ENCODE measurements at regions not wholly inside any gene's neighbourhood (a gene's known extent, or its start where the extent isn't known, plus 50 kb on each side); places are given as distances from the start of the nearest gene placed in this dataset.

GRCh38 chr7:96526496-96526895, 183.2 kb downstream of the SEM1 start:
- Mint-ChIP-seq H3K27me3 (ENCODE audit: low read depth, unreplicated experiment) (no peaks in the 10 kb centered on the region), H3K4me3 (ENCODE audit: unreplicated experiment) (no peak overlapping the region), H3K27ac (ENCODE audit: unreplicated experiment) (no peak overlapping the region), H3K4me1 (ENCODE audit: low read depth, unreplicated experiment) (no peaks in the 10 kb centered on the region), H3K36me3 (ENCODE audit: low read depth, unreplicated experiment) (no peaks in the 10 kb centered on the region), H3K9me3 (ENCODE audit: unreplicated experiment) (no peaks in the 10 kb centered on the region)
- H3K9ac ChIP-seq (ENCODE audit: low read length), result no peak overlapping the region
- no peaks in the 10 kb centered on the region for H3K27me3 ChIP-seq (ENCODE audit: insufficient read depth, low read length)
- TF ChIP-seq EZH2 (IDR thresholded peaks at IDR 0.05; ENCODE audit: insufficient read depth, low read length) (no peak), CTCF (IDR thresholded peaks at IDR 0.05; ENCODE audit: insufficient read depth, low read depth, low read length) (no peak)
- no peak for FAIRE-seq
- no peaks in the 10 kb centered on the region for H3K9me3 ChIP-seq (ENCODE audit: insufficient read depth, low read depth, low read length)
- H2AFZ ChIP-seq (ENCODE audit: low read depth, low read length), result no peak overlapping the region
- H3K27ac ChIP-seq (ENCODE audit: low read depth, low read length), result no peak overlapping the region
- no peaks in the 10 kb centered on the region for H4K20me1 ChIP-seq (ENCODE audit: insufficient read depth, low read length)
- no peak overlapping the region for H3K4me2 ChIP-seq (ENCODE audit: low read length)
- no peak overlapping the region for H3K4me3 ChIP-seq (ENCODE audit: insufficient read depth, low read depth, low read length)
- no peak for DNase-seq (ENCODE audit: low read depth)
- no peaks in the 10 kb centered on the region for H3K4me1 ChIP-seq (ENCODE audit: insufficient read depth, low read length)
- no peaks in the 10 kb centered on the region for H3K79me2 ChIP-seq (ENCODE audit: insufficient read depth, low read length)
- H3K36me3 ChIP-seq (ENCODE audit: insufficient read depth, low read length), result no peaks in the 10 kb centered on the region

- Histone ChIP-seq H3K9ac (ENCODE audit: low read length) (no peak overlapping the region), H2AFZ (ENCODE audit: low read depth, low read length) (no peak overlapping the region), H3K27ac (ENCODE audit: low read depth, low read length) (no peak overlapping the region), H3K9me3 (ENCODE audit: insufficient read depth, low read depth, low read length) (no peaks in the 10 kb centered on the region), H3K4me1 (ENCODE audit: insufficient read depth, low read length) (no peaks in the 10 kb centered on the region), H3K36me3 (ENCODE audit: insufficient read depth, low read length) (no peaks in the 10 kb centered on the region), H3K79me2 (ENCODE audit: insufficient read depth, low read length) (no peaks in the 10 kb centered on the region), H3K4me3 (ENCODE audit: insufficient read depth, low read depth, low read length) (no peak overlapping the region), H4K20me1 (ENCODE audit: insufficient read depth, low read length) (no peaks in the 10 kb centered on the region), H3K27me3 (ENCODE audit: insufficient read depth, low read length) (no peaks in the 10 kb centered on the region), H3K4me2 (ENCODE audit: low read length) (no peak overlapping the region)
- no peak for DNase-seq (ENCODE audit: low read depth)
- H3K36me3 Mint-ChIP-seq (ENCODE audit: low read depth, unreplicated experiment), result no peaks in the 10 kb centered on the region
- no peaks in the 10 kb centered on the region for H3K4me1 Mint-ChIP-seq (ENCODE audit: low read depth, unreplicated experiment)
- TF ChIP-seq CTCF (IDR thresholded peaks at IDR 0.05; ENCODE audit: insufficient read depth, low read depth, low read length) (no peak), EZH2 (IDR thresholded peaks at IDR 0.05; ENCODE audit: insufficient read depth, low read length) (no peak)
- no peak for FAIRE-seq
- H3K27ac Mint-ChIP-seq (ENCODE audit: unreplicated experiment), result no peak overlapping the region
- H3K9me3 Mint-ChIP-seq (ENCODE audit: unreplicated experiment), result no peaks in the 10 kb centered on the region
- H3K4me3 Mint-ChIP-seq (ENCODE audit: unreplicated experiment), result no peak overlapping the region
- H3K27me3 Mint-ChIP-seq (ENCODE audit: low read depth, unreplicated experiment), result peaks cover 4% of the 10 kb centered on the region
These were observed 188.4 kb downstream of the SEM1 start for GRCh38 chr7:96521068-96521894.

GRCh38 chr7:96508371-96508770, 186.5 kb upstream of the SLC25A13 start:
- Mint-ChIP-seq H3K27me3 (ENCODE audit: low read depth, unreplicated experiment) (peaks cover 2% of the 10 kb centered on the region), H3K4me1 (ENCODE audit: low read depth, unreplicated experiment) (no peaks in the 10 kb centered on the region), H3K27ac (ENCODE audit: unreplicated experiment) (no peak overlapping the region), H3K4me3 (ENCODE audit: unreplicated experiment) (no peak overlapping the region), H3K9me3 (ENCODE audit: unreplicated experiment) (no peaks in the 10 kb centered on the region), H3K36me3 (ENCODE audit: low read depth, unreplicated experiment) (no peaks in the 10 kb centered on the region)
- no peaks in the 10 kb centered on the region for H3K79me2 ChIP-seq (ENCODE audit: insufficient read depth, low read length)
- H3K27ac ChIP-seq (ENCODE audit: low read depth, low read length), result no peak overlapping the region
- H3K9me3 ChIP-seq (ENCODE audit: insufficient read depth, low read depth, low read length), result no peaks in the 10 kb centered on the region
- FAIRE-seq (no peak), DNase-seq (ENCODE audit: low read depth) (no peak)
- H4K20me1 ChIP-seq (ENCODE audit: insufficient read depth, low read length), result no peaks in the 10 kb centered on the region
- H3K9ac ChIP-seq (ENCODE audit: low read length), result no peak overlapping the region
- H3K27me3 ChIP-seq (ENCODE audit: insufficient read depth, low read length), result no peaks in the 10 kb centered on the region
- TF ChIP-seq EZH2 (IDR thresholded peaks at IDR 0.05; ENCODE audit: insufficient read depth, low read length) (no peak), CTCF (IDR thresholded peaks at IDR 0.05; ENCODE audit: insufficient read depth, low read depth, low read length) (no peak)
- no peaks in the 10 kb centered on the region for H3K36me3 ChIP-seq (ENCODE audit: insufficient read depth, low read length)
- no peaks in the 10 kb centered on the region for H3K4me1 ChIP-seq (ENCODE audit: insufficient read depth, low read length)
- H3K4me3 ChIP-seq (ENCODE audit: insufficient read depth, low read depth, low read length), result no peak overlapping the region
- no peak overlapping the region for H2AFZ ChIP-seq (ENCODE audit: low read depth, low read length)
- no peak overlapping the region for H3K4me2 ChIP-seq (ENCODE audit: low read length)

Data from astrocyte (in vitro differentiated cells and primary cell).